Stomach smooth muscle (tissue), 2 donors: ENCODE measurements at regions not wholly inside any gene's neighbourhood (a gene's known extent, or its start where the extent isn't known, plus 50 kb on each side); places are given as distances from the start of the nearest gene placed in this dataset.

Experiments
- H3K27ac ChIP-seq: one replicate; pipeline ENCODE4 v1.7.0; 2013; ENCODE audit warnings: mild to moderate bottlenecking, low read length, inconsistent platforms
- H3K27me3 ChIP-seq, 2 donors: one replicate each; pipeline ENCODE4 v1.7.0; 2013; ENCODE audit warnings: low read length in 2 of 2; ENCODE audit not compliant: insufficient read depth in 2 of 2, control insufficient read depth in 1 of 2
- H3K36me3 ChIP-seq, 2 donors: one replicate each; pipeline ENCODE4 v1.7.0; 2013; ENCODE audit warnings: low read length in 2 of 2; ENCODE audit not compliant: control insufficient read depth in 2 of 2, insufficient read depth in 2 of 2
- H3K4me1 ChIP-seq: one replicate; pipeline ENCODE4 v1.7.0; 2013; ENCODE audit warnings: low read length; ENCODE audit not compliant: control insufficient read depth, insufficient read depth
- H3K4me3 ChIP-seq, 2 donors: one replicate each; pipeline ENCODE4 v1.7.0; 2013; ENCODE audit warnings: low read length in 2 of 2
- H3K9ac ChIP-seq, 2 donors: one replicate each; pipeline ENCODE4 v1.7.0; 2013; ENCODE audit warnings: low read length in 2 of 2, mild to moderate bottlenecking in 1 of 2
- H3K9me3 ChIP-seq, 2 donors: one replicate each; pipeline ENCODE4 v1.7.0; 2013; ENCODE audit warnings: low read length in 2 of 2; ENCODE audit not compliant: control insufficient read depth in 2 of 2
- donor health status: healthy.
- donor health status: Pancreatic carcinoma.

GRCh38 chr14:22476887-22477286 lies 112.1 kb downstream of the DAD1 start:
- Histone ChIP-seq H3K4me1 (peaks cover 21% of the 10 kb centered on the region), H3K9ac (no peak overlapping the region), H3K4me3 (no peak overlapping the region), H3K27ac (no peak overlapping the region), H3K27me3 (no peaks in the 10 kb centered on the region), H3K9me3 (no peaks in the 10 kb centered on the region), H3K36me3 (no peaks in the 10 kb centered on the region)

GRCh38 chr14:22476005-22476751 lies 112.8 kb downstream of the DAD1 start:
- Histone ChIP-seq H3K27ac (no peak overlapping the region), H3K4me1 (peaks cover 25% of the 10 kb centered on the region), H3K9me3 (no peaks in the 10 kb centered on the region)

GRCh38 chr14:22475381-22475780 lies 113.6 kb downstream of the DAD1 start:
- H3K27ac ChIP-seq, result no peak overlapping the region
- no peaks in the 10 kb centered on the region for H3K36me3 ChIP-seq
- no peak overlapping the region for H3K4me3 ChIP-seq
- peaks cover 25% of the 10 kb centered on the region for H3K4me1 ChIP-seq
- H3K9me3 ChIP-seq, result no peaks in the 10 kb centered on the region
- H3K9ac ChIP-seq, result no peak overlapping the region
- H3K27me3 ChIP-seq, result no peaks in the 10 kb centered on the region

More at GRCh38 chr14:22476005-22476751, 112.8 kb downstream of the DAD1 start:
- Histone ChIP-seq H3K36me3 (no peaks in the 10 kb centered on the region), H3K27me3 (no peaks in the 10 kb centered on the region), H3K4me3 (no peak overlapping the region), H3K9ac (no peak overlapping the region)

- Histone ChIP-seq H3K9me3 (no peaks in the 10 kb centered on the region), H3K4me1 (peaks cover 28% of the 10 kb centered on the region), H3K27ac (no peak overlapping the region), H3K36me3 (no peaks in the 10 kb centered on the region), H3K4me3 (no peak overlapping the region), H3K27me3 (no peaks in the 10 kb centered on the region), H3K9ac (no peak overlapping the region)
Measured at GRCh38 chr14:22474730-22475351, 114.2 kb downstream of the DAD1 start.

- Histone ChIP-seq H3K36me3 (no peaks in the 10 kb centered on the region), H3K4me1 (peaks cover 31% of the 10 kb centered on the region), H3K9ac (no peak overlapping the region), H3K4me3 (no peak overlapping the region), H3K9me3 (no peaks in the 10 kb centered on the region), H3K27me3 (no peaks in the 10 kb centered on the region), H3K27ac (no peak overlapping the region)
Measured at GRCh38 chr14:22472935-22473854, 115.8 kb downstream of the DAD1 start.

- Histone ChIP-seq H3K9ac (no peak overlapping the region), H3K27ac (no peak overlapping the region), H3K4me1 (peaks cover 31% of the 10 kb centered on the region)
Measured at GRCh38 chr14:22472466-22472865, 116.6 kb downstream of the DAD1 start.

GRCh38 chr14:22471545-22472121 lies 117.4 kb downstream of the DAD1 start:
- no peaks in the 10 kb centered on the region for H3K36me3 ChIP-seq

More at GRCh38 chr14:22472466-22472865, 116.6 kb downstream of the DAD1 start:
- no peaks in the 10 kb centered on the region for H3K9me3 ChIP-seq
- H3K4me3 ChIP-seq, result no peak overlapping the region
- no peaks in the 10 kb centered on the region for H3K27me3 ChIP-seq
- no peaks in the 10 kb centered on the region for H3K36me3 ChIP-seq

GRCh38 chr14:22469538-22470303 lies 119.3 kb downstream of the DAD1 start:
- Histone ChIP-seq H3K9ac (no peak overlapping the region), H3K4me3 (peak overlapping the region; percentile 38 to 58), H3K27me3 (no peaks in the 10 kb centered on the region), H3K36me3 (no peaks in the 10 kb centered on the region), H3K27ac (no peak overlapping the region), H3K9me3 (no peaks in the 10 kb centered on the region), H3K4me1 (peaks cover 31% of the 10 kb centered on the region)

More at GRCh38 chr14:22471545-22472121, 117.4 kb downstream of the DAD1 start:
- H3K27me3 ChIP-seq, result no peaks in the 10 kb centered on the region
- H3K27ac ChIP-seq, result no peak overlapping the region
- H3K4me3 ChIP-seq, result no peak overlapping the region
- H3K9ac ChIP-seq, result no peak overlapping the region
- H3K4me1 ChIP-seq, result peaks cover 33% of the 10 kb centered on the region
- H3K9me3 ChIP-seq, result no peaks in the 10 kb centered on the region

- Histone ChIP-seq H3K27ac (no peak overlapping the region), H3K9me3 (no peaks in the 10 kb centered on the region), H3K36me3 (no peaks in the 10 kb centered on the region), H3K27me3 (no peaks in the 10 kb centered on the region), H3K9ac (no peak overlapping the region), H3K4me3 (peak overlapping the region in 1 of 2 donors; percentile 58), H3K4me1 (peaks cover 31% of the 10 kb centered on the region)
Measured at GRCh38 chr14:22468830-22469229, 120.2 kb downstream of the DAD1 start.

- H3K36me3 ChIP-seq, result no peaks in the 10 kb centered on the region
- H3K4me3 ChIP-seq, result no peak overlapping the region
- H3K4me1 ChIP-seq, result peaks cover 21% of the 10 kb centered on the region
- no peak overlapping the region for H3K27ac ChIP-seq
- H3K27me3 ChIP-seq, result no peaks in the 10 kb centered on the region
- no peak overlapping the region for H3K9ac ChIP-seq
- H3K9me3 ChIP-seq, result no peaks in the 10 kb centered on the region
Measured at GRCh38 chr14:22466491-22466890, 122.5 kb downstream of the DAD1 start.
